H9 (cell line): ENCODE measurements at regions not wholly inside any gene's neighbourhood (a gene's known extent, or its start where the extent isn't known, plus 50 kb on each side); places are given as distances from the start of the nearest gene placed in this dataset.
"Not testable (repeated sequence)": the region's sequence is repeated elsewhere in the genome, so short reads cannot be mapped to it uniquely, and the experiment has no call there.

Experiments used
- DNase-seq: peaks from one replicate; pipeline ENCODE4 v3.0.0-alpha.2; 2017
- H2AFZ ChIP-seq: one replicate; pipeline ENCODE4 v1.6.1; 2013; ENCODE audit warnings: mild to moderate bottlenecking, low read length, control low read depth, moderate library complexity
- H2AK5ac ChIP-seq: 2 replicates; pipeline ENCODE4 v1.6.1; 2013; ENCODE audit warnings: low read length, control low read depth, mixed read lengths; ENCODE audit not compliant: insufficient read length
- H2BK120ac ChIP-seq: one replicate; pipeline ENCODE4 v1.6.1; 2013; ENCODE audit warnings: low read depth, mild to moderate bottlenecking, low read length, control low read depth, inconsistent platforms; ENCODE audit not compliant: poor library complexity, severe bottlenecking
- H2BK12ac ChIP-seq: 2 replicates; pipeline ENCODE4 v1.6.1; 2013; ENCODE audit warnings: low read length, control low read depth, mixed read lengths, low read depth; ENCODE audit not compliant: insufficient read length
- H2BK15ac ChIP-seq: 2 replicates; pipeline ENCODE4 v1.6.1; 2013; ENCODE audit warnings: low read depth, low read length, control low read depth
- H2BK20ac ChIP-seq: one replicate; pipeline ENCODE4 v1.6.1; 2013; ENCODE audit warnings: low read depth, mild to moderate bottlenecking, low read length, control low read depth, inconsistent platforms; ENCODE audit not compliant: poor library complexity, severe bottlenecking
- H2BK5ac ChIP-seq: 2 replicates; pipeline ENCODE4 v1.6.1; 2013; ENCODE audit warnings: low read length, control low read depth, mixed read lengths; ENCODE audit not compliant: insufficient read length
- H3K14ac ChIP-seq: 2 replicates; pipeline ENCODE4 v1.6.1; 2013; ENCODE audit warnings: low read length, control low read depth; ENCODE audit not compliant: insufficient read depth
- H3K18ac ChIP-seq: 2 replicates; pipeline ENCODE4 v1.6.1; 2013; ENCODE audit warnings: low read depth, mild to moderate bottlenecking, mixed read lengths, low read length, control low read depth; ENCODE audit not compliant: insufficient read length
- H3K23ac ChIP-seq: 2 replicates; pipeline ENCODE4 v1.6.1; 2013; ENCODE audit warnings: low read length, control low read depth, mixed read lengths, low read depth; ENCODE audit not compliant: insufficient read length
- H3K23me2 ChIP-seq: 2 replicates; pipeline ENCODE4 v1.6.1; 2013; ENCODE audit warnings: low read depth, mild to moderate bottlenecking, mixed read lengths, low read length, control low read depth; ENCODE audit not compliant: insufficient read length, poor library complexity, severe bottlenecking
- H3K27ac ChIP-seq: 2 replicates; pipeline ENCODE4 v1.5.1; 2013; ENCODE audit warnings: low read length, control low read depth, mixed read lengths, low read depth; ENCODE audit not compliant: insufficient read length
- H3K27me3 ChIP-seq: 2 replicates; pipeline ENCODE4 v1.6.1; 2013; ENCODE audit warnings: low read length, control low read depth, inconsistent platforms; ENCODE audit not compliant: insufficient read depth
- H3K4ac ChIP-seq: 2 replicates; pipeline ENCODE4 v1.6.1; 2013; ENCODE audit warnings: low read depth, mild to moderate bottlenecking, control low read depth, inconsistent platforms, low read length, moderate library complexity
- H3K4me1 ChIP-seq: 2 replicates; pipeline ENCODE4 v1.6.1; 2013; ENCODE audit warnings: low read length, control low read depth, inconsistent platforms; ENCODE audit not compliant: insufficient read depth
- H3K4me2 ChIP-seq: 2 replicates; pipeline ENCODE4 v1.6.1; 2013; ENCODE audit warnings: low read length, control low read depth, mixed read lengths; ENCODE audit not compliant: insufficient read length, insufficient read depth
- H3K56ac ChIP-seq: 2 replicates; pipeline ENCODE4 v1.6.1; 2013; ENCODE audit warnings: low read depth, mild to moderate bottlenecking, mixed read lengths, low read length, control low read depth; ENCODE audit not compliant: insufficient read length
- H3K79me1 ChIP-seq: 2 replicates; pipeline ENCODE4 v1.6.1; 2013; ENCODE audit warnings: low read depth, mild to moderate bottlenecking, moderate library complexity, low read length, control low read depth, inconsistent platforms; ENCODE audit not compliant: insufficient read depth, poor library complexity, severe bottlenecking
- H3K79me2 ChIP-seq: 2 replicates; pipeline ENCODE4 v1.6.1; 2013; ENCODE audit warnings: low read length, control low read depth, inconsistent platforms; ENCODE audit not compliant: insufficient read depth
- H3K9ac ChIP-seq: 2 replicates; pipeline ENCODE4 v1.6.1; 2013; ENCODE audit warnings: low read length, control low read depth, mixed read lengths; ENCODE audit not compliant: insufficient read length; ENCODE audit errors: extremely low read depth
- H3K9me3 ChIP-seq: one replicate; pipeline ENCODE4 v1.6.1; 2013; ENCODE audit warnings: low read depth, low read length, inconsistent platforms; ENCODE audit not compliant: control insufficient read depth
- H3T11ph ChIP-seq: one replicate; pipeline ENCODE4 v1.6.1; 2013; ENCODE audit warnings: mild to moderate bottlenecking, low read length, control low read depth, inconsistent platforms
- H4K20me1 ChIP-seq: one replicate; pipeline ENCODE4 v1.6.1; 2013; ENCODE audit not compliant: control insufficient read depth, insufficient read length, insufficient read depth
- H4K5ac ChIP-seq: 2 replicates; pipeline ENCODE4 v1.6.1; 2013; ENCODE audit warnings: low read depth, mild to moderate bottlenecking, mixed read lengths, low read length, control low read depth; ENCODE audit not compliant: insufficient read length
- H4K8ac ChIP-seq: replicated peaks from 2 replicates; pipeline ENCODE4 v1.6.1; 2013; ENCODE audit warnings: low read length, control low read depth, mixed read lengths, low read depth; ENCODE audit not compliant: insufficient read length
- H4K91ac ChIP-seq: 2 replicates; pipeline ENCODE4 v1.6.1; 2013; ENCODE audit warnings: low read depth, mild to moderate bottlenecking, moderate library complexity, mixed read lengths, low read length, control low read depth; ENCODE audit not compliant: insufficient read length
- H3K27ac Mint-ChIP-seq, 3 experiments: 2 replicates in 2 of 3; 3 replicates in 1 of 3; pipeline ENCODE4 v1.8.0; 2020 to 2021; ENCODE audit warnings: mixed read lengths in 3 of 3, mild to moderate bottlenecking in 1 of 3, moderate library complexity in 1 of 3
- H3K27me3 Mint-ChIP-seq: 2 replicates; pipeline ENCODE4 v1.8.0; 2021; ENCODE audit warnings: low read depth, mild to moderate bottlenecking, moderate library complexity, mixed read lengths
- H3K36me3 Mint-ChIP-seq, 3 experiments: 2 replicates in 2 of 3; 3 replicates in 1 of 3; pipeline ENCODE4 v1.8.0; 2020 to 2021; ENCODE audit warnings: low read depth in 3 of 3, mixed read lengths in 3 of 3; ENCODE audit not compliant: insufficient read depth in 1 of 3
- H3K4me1 Mint-ChIP-seq, 2 experiments: 2 replicates each; pipeline ENCODE4 v1.8.0; 2020; ENCODE audit warnings: mixed read lengths in 2 of 2
- H3K4me3 Mint-ChIP-seq, 2 experiments: 2 replicates in 1 of 2; 3 replicates in 1 of 2; pipeline ENCODE4 v1.8.0; 2020 to 2021; ENCODE audit warnings: mild to moderate bottlenecking in 2 of 2, mixed read lengths in 2 of 2, moderate library complexity in 1 of 2
- H3K9me3 Mint-ChIP-seq, 2 experiments: 2 replicates in 1 of 2; 3 replicates in 1 of 2; pipeline ENCODE4 v1.8.0; 2020; ENCODE audit warnings: mild to moderate bottlenecking in 2 of 2, mixed read lengths in 2 of 2, moderate library complexity in 1 of 2
- CTCF ChIP-seq: fragments of 200-600 bp; sonication (generic); conservative IDR thresholded peaks from 3 replicates; pipeline ENCODE4 v1.8.0; 2021; ENCODE audit warnings: antibody characterized with exemption, mild to moderate bottlenecking
- WGBS: extraction: QIAGEN DNeasy Blood & Tissue Kit; methylation state at CpG from one replicate; pipeline ENCODE4 v1.1.7; 2013; ENCODE audit warnings: missing lambda C conversion rate, low lambda C conversion rate, mixed read lengths; ENCODE audit not compliant: insufficient read length; ENCODE audit errors: extremely low coverage; 5-methylcytosine and 5-hydroxymethylcytosine counted together

GRCh38 chr3:178117641-178118040, 418.6 kb upstream of the KCNMB2 start:
- no peak overlapping the region for H2BK20ac ChIP-seq
- H3K27me3 ChIP-seq, result no peaks in the 10 kb centered on the region
- Mint-ChIP-seq H3K36me3 (peaks cover 2 to 7% (median 6%) of the 10 kb centered on the region in 3 experiments; a peak in 5 of 7 replicates), H3K27me3 (no peaks in the 10 kb centered on the region), H3K4me3 (no peak overlapping the region), H3K9me3 (peaks cover 0 to 8% of the 10 kb centered on the region in 2 experiments; a peak in 4 of 5 replicates), H3K27ac (no peak overlapping the region; a peak in 1 of 7 replicates), H3K4me1 (no peaks in the 10 kb centered on the region)
- H3K79me1 ChIP-seq, result no peaks in the 10 kb centered on the region
- no peak overlapping the region for H2BK15ac ChIP-seq
- no peak overlapping the region for H2AK5ac ChIP-seq
- DNase-seq, result no peak
- no peak overlapping the region for H3K9ac ChIP-seq
- no peak overlapping the region for H3K23ac ChIP-seq
- H3K27ac ChIP-seq, result no peak overlapping the region
- no peak overlapping the region for H3K18ac ChIP-seq
- no peak overlapping the region for H3K56ac ChIP-seq
- H3K79me2 ChIP-seq, result no peaks in the 10 kb centered on the region
- no peaks in the 10 kb centered on the region for H4K20me1 ChIP-seq
- H3K14ac ChIP-seq, result no peak overlapping the region
- no peak overlapping the region for H4K8ac ChIP-seq
- H3T11ph ChIP-seq, result no peak overlapping the region
- H3K4me2 ChIP-seq, result no peak overlapping the region
- TF ChIP-seq CTCF, result no peak
- no peak overlapping the region for H2BK120ac ChIP-seq
- no peak overlapping the region for H4K5ac ChIP-seq
- no peaks in the 10 kb centered on the region for H3K4me1 ChIP-seq
- H3K23me2 ChIP-seq, result no peaks in the 10 kb centered on the region
- no peaks in the 10 kb centered on the region for H3K9me3 ChIP-seq
- no peak overlapping the region for H3K4ac ChIP-seq
- no peak overlapping the region for H2AFZ ChIP-seq
- H2BK12ac ChIP-seq, result no peak overlapping the region
- WGBS, result no CpG with 5 or more reads among the region's 3 CpGs
- H4K91ac ChIP-seq, result no peak overlapping the region
- no peak overlapping the region for H2BK5ac ChIP-seq

GRCh38 chr3:178119608-178120295, 416.5 kb upstream of the KCNMB2 start:
- not testable (repeated sequence) for H3K79me2 ChIP-seq, H3K27ac Mint-ChIP-seq
- no CpG with 5 or more reads among the region's 6 CpGs for WGBS

More at GRCh38 chr3:178119608-178120295, 416.5 kb upstream of the KCNMB2 start:
- H3K4me2 ChIP-seq, H2BK120ac ChIP-seq, H3K9ac ChIP-seq, H3K4me3 Mint-ChIP-seq, H3K27me3 ChIP-seq, H4K8ac ChIP-seq, H2AK5ac ChIP-seq, H3K4me1 ChIP-seq, DNase-seq, H2BK12ac ChIP-seq, H3K4ac ChIP-seq, H3K9me3 ChIP-seq, H3K23me2 ChIP-seq, H3K79me1 ChIP-seq, H2BK5ac ChIP-seq, H3K56ac ChIP-seq, H3K18ac ChIP-seq, H3K14ac ChIP-seq, H3K27ac ChIP-seq, H2AFZ ChIP-seq, H4K91ac ChIP-seq, H3K4me1 Mint-ChIP-seq, H2BK15ac ChIP-seq, H2BK20ac ChIP-seq, H3K9me3 Mint-ChIP-seq, H3K23ac ChIP-seq, H3K36me3 Mint-ChIP-seq, H4K20me1 ChIP-seq, H4K5ac ChIP-seq, H3K27me3 Mint-ChIP-seq, H3T11ph ChIP-seq: not testable (repeated sequence)
